Glutamatergic neuron (in vitro differentiated cells): ENCODE measurements at regions not wholly inside any gene's neighbourhood (a gene's known extent, or its start where the extent isn't known, plus 50 kb on each side); places are given as distances from the start of the nearest gene placed in this dataset.

ENCODE experiments used
- DNase-seq: peaks from one replicate; pipeline ENCODE4 v3.0.0; 2022
- H3K27ac Mint-ChIP-seq: one replicate; pipeline ENCODE4 v1.8.0; 2020; ENCODE audit warnings: mild to moderate bottlenecking, mixed read lengths, inconsistent platforms; ENCODE audit not compliant: unreplicated experiment
- H3K27me3 Mint-ChIP-seq: one replicate; pipeline ENCODE4 v1.8.0; 2020; ENCODE audit warnings: mild to moderate bottlenecking, moderate library complexity, mixed read lengths, inconsistent platforms; ENCODE audit not compliant: unreplicated experiment
- H3K36me3 Mint-ChIP-seq: one replicate; pipeline ENCODE4 v1.8.0; 2020; ENCODE audit warnings: mild to moderate bottlenecking, mixed read lengths, inconsistent platforms; ENCODE audit not compliant: unreplicated experiment
- H3K4me1 Mint-ChIP-seq: one replicate; pipeline ENCODE4 v1.8.0; 2020; ENCODE audit warnings: mild to moderate bottlenecking, low read depth, mixed read lengths, inconsistent platforms; ENCODE audit not compliant: unreplicated experiment
- H3K4me3 Mint-ChIP-seq: one replicate; pipeline ENCODE4 v1.8.0; 2020; ENCODE audit warnings: mild to moderate bottlenecking, mixed read lengths, inconsistent platforms; ENCODE audit not compliant: unreplicated experiment
- H3K9me3 Mint-ChIP-seq: one replicate; pipeline ENCODE4 v1.8.0; 2020; ENCODE audit warnings: mild to moderate bottlenecking, moderate library complexity, mixed read lengths, inconsistent platforms; ENCODE audit not compliant: unreplicated experiment
- TF ChIP-seq, protein P1 (sequence below): fragments of 200-600 bp; sonication (generic); IDR thresholded peaks from one replicate; pipeline ENCODE4 v1.5.0; 2021; ENCODE audit not compliant: partially characterized antibody, unreplicated experiment

DNA sequence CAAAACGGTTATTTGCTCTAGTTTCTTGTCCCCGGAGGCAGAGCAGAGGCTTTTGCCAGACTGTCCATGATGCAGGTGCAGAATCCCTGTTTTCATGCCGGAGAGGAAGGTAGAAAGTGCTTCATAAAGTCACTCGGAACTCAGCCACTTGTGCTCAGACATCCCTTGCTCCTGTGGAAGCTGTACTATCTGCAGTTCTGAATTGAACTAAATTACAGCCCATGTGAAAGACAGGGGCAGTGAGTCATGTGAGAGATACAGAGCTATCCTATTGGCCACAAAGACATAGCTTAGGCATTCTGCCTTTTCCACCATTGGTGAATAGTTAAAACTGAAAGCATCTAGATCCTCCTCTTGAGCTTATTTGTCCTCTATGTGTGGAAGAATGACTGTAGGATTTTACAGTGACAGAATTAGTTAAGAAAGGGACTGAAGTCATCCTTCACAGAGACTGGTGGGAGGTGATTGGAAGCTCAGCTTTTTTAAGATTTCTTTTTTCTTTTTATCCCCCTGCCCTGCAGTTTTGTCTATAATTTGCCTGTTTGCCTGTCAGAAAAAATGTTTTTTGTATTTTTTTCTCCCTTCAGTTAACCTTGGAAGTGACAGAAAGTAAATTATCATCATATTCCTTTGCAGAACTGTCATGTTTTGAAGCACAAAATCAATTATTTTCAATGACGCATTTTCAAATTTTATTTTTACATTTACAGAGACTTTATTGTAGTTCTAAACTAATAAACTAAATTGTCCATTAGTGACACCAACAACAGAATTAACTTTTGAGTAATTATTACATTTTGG lies 298.6 kb downstream of the PTPRC start:
- TF ChIP-seq, protein P1, sequence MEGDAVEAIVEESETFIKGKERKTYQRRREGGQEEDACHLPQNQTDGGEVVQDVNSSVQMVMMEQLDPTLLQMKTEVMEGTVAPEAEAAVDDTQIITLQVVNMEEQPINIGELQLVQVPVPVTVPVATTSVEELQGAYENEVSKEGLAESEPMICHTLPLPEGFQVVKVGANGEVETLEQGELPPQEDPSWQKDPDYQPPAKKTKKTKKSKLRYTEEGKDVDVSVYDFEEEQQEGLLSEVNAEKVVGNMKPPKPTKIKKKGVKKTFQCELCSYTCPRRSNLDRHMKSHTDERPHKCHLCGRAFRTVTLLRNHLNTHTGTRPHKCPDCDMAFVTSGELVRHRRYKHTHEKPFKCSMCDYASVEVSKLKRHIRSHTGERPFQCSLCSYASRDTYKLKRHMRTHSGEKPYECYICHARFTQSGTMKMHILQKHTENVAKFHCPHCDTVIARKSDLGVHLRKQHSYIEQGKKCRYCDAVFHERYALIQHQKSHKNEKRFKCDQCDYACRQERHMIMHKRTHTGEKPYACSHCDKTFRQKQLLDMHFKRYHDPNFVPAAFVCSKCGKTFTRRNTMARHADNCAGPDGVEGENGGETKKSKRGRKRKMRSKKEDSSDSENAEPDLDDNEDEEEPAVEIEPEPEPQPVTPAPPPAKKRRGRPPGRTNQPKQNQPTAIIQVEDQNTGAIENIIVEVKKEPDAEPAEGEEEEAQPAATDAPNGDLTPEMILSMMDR, result no peak
- Mint-ChIP-seq H3K4me1 (no peaks in the 10 kb centered on the region), H3K36me3 (no peaks in the 10 kb centered on the region), H3K27me3 (no peaks in the 10 kb centered on the region), H3K4me3 (no peak overlapping the region), H3K9me3 (no peaks in the 10 kb centered on the region), H3K27ac (no peak overlapping the region)
- no peak for DNase-seq

GRCh38 chr1:198939286-198939685 lies 300.4 kb downstream of the PTPRC start:
- Mint-ChIP-seq H3K36me3 (no peaks in the 10 kb centered on the region), H3K4me3 (no peak overlapping the region), H3K9me3 (no peaks in the 10 kb centered on the region), H3K27me3 (no peaks in the 10 kb centered on the region), H3K27ac (no peak overlapping the region), H3K4me1 (no peaks in the 10 kb centered on the region)
- TF ChIP-seq, protein P1, result no peak
- DNase-seq, result no peak

DNA sequence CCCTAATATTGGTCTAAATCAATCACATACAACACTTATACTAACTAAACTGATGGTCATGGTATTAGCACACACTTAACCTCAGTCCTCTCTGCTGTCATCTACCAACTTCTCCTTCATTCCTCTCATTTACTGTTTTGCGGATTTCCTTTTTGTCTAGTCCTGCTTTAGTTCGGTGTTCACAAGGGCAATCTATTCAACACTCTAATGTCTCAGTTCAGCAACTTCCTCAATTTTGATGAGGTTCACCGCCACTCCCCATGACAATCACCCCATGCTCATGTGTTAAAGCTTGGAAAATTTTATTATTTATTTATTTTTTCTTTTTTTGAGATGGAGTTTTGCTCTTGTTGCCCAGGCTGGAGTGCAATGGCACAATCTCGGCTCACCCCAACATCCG lies 301.1 kb downstream of the PTPRC start:
- H3K9me3 Mint-ChIP-seq, result no peaks in the 10 kb centered on the region
- no peak for DNase-seq
- H3K36me3 Mint-ChIP-seq, result no peaks in the 10 kb centered on the region
- no peaks in the 10 kb centered on the region for H3K4me1 Mint-ChIP-seq
- no peak overlapping the region for H3K4me3 Mint-ChIP-seq
- TF ChIP-seq, protein P1, result no peak
- no peaks in the 10 kb centered on the region for H3K27me3 Mint-ChIP-seq
- no peak overlapping the region for H3K27ac Mint-ChIP-seq

GRCh38 chr1:198942466-198942865 lies 303.6 kb downstream of the PTPRC start:
- no peak overlapping the region for H3K4me3 Mint-ChIP-seq
- no peaks in the 10 kb centered on the region for H3K9me3 Mint-ChIP-seq
- H3K27ac Mint-ChIP-seq, result no peak overlapping the region
- no peak for DNase-seq
- no peaks in the 10 kb centered on the region for H3K27me3 Mint-ChIP-seq
- no peaks in the 10 kb centered on the region for H3K36me3 Mint-ChIP-seq
- TF ChIP-seq, protein P1, result no peak
- H3K4me1 Mint-ChIP-seq, result peaks cover 5% of the 10 kb centered on the region

- Mint-ChIP-seq H3K9me3 (no peaks in the 10 kb centered on the region), H3K27me3 (no peaks in the 10 kb centered on the region), H3K36me3 (no peaks in the 10 kb centered on the region)
Observed at GRCh38 chr1:198943484-198944187, 304.8 kb downstream of the PTPRC start.

More at GRCh38 chr1:198943484-198944187, 304.8 kb downstream of the PTPRC start:
- Mint-ChIP-seq H3K4me3 (no peak overlapping the region), H3K4me1 (peaks cover 5% of the 10 kb centered on the region), H3K27ac (no peak overlapping the region)
- TF ChIP-seq, protein P1, result no peak
- DNase-seq, result no peak
